ENCODE measurements at regions not wholly inside any gene's neighbourhood (a gene's known extent, or its start where the extent isn't known, plus 50 kb on each side); places are given as distances from the start of the nearest gene placed in this dataset.
"Not testable (repeated sequence)": the region's sequence is repeated elsewhere in the genome, so short reads cannot be mapped to it uniquely, and the experiment has no call there.

DNA sequence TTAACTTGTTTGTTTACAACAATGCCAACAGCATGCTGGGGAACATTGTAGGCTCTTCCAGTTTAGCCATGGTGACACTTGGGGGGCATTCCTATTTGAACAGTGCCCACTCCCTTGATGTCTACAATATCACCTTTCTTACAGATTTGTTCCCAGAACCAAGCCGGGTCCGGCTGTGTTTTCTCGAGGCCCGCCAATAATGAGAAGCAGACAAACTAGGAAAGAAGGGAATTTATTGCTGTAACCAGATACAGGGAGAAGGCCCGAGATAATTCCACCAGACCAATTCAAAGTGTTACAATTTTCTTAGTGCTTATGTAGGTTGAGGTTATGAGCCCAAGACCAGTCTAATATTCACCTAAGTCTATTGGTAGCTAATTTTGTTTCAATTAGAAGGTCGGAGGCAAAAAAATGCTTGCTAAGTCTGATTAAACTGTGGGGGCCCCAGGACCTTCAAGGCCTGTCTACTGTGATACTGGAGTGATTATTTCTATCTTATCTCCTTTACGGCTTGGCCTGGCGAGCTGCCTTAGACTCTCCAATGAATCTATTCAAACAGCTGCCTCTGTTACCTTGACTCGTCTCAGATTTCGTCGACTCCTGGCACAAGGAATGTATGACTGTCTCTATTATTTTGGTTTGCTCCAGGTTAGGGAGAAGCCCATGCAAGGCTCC is 59.1 kb upstream of the PSME4 start:
- no peaks in the 10 kb centered on the region for H3K79me2 ChIP-seq (ENCODE audit: insufficient read depth, low read length)
- H3K27ac ChIP-seq (ENCODE audit: low read depth, low read length, poor library complexity, severe bottlenecking): no peak overlapping the region
- no peaks in the 10 kb centered on the region for H3K36me3 ChIP-seq (ENCODE audit: insufficient read depth, low read length)
- no peaks in the 10 kb centered on the region; the same call in 1 of the 2 replicates for H3K9me3 ChIP-seq (ENCODE audit: low read length)
- H2AFZ ChIP-seq (ENCODE audit: low read length): no peak overlapping the region
- no peak overlapping the region for H3K9ac ChIP-seq (ENCODE audit: low read length)
- no peaks in the 10 kb centered on the region for H3K27me3 ChIP-seq (ENCODE audit: insufficient read depth, low read length)
- no peaks in the 10 kb centered on the region for H3K9me2 ChIP-seq (ENCODE audit: low read depth, low read length)
- H3K4me2 ChIP-seq (ENCODE audit: low read length): no peak overlapping the region
- no peaks in the 10 kb centered on the region for H3K4me1 ChIP-seq (ENCODE audit: insufficient read depth, low read length, severe bottlenecking)
- H4K20me1 ChIP-seq (ENCODE audit: insufficient read depth, low read length): no peaks in the 10 kb centered on the region
- no peaks in the 10 kb centered on the region for H3F3A ChIP-seq (ENCODE audit: insufficient read depth, low read length)
- no peak overlapping the region for H3K4me3 ChIP-seq (ENCODE audit: low read depth, low read length, poor library complexity, severe bottlenecking)
- no peak for TF ChIP-seq CTCF (IDR thresholded peaks at IDR 0.05; ENCODE audit: low read length)
- no peak for TF ChIP-seq EZH2 (IDR thresholded peaks at IDR 0.05; ENCODE audit: borderline replicate concordance, low read length)

DNA sequence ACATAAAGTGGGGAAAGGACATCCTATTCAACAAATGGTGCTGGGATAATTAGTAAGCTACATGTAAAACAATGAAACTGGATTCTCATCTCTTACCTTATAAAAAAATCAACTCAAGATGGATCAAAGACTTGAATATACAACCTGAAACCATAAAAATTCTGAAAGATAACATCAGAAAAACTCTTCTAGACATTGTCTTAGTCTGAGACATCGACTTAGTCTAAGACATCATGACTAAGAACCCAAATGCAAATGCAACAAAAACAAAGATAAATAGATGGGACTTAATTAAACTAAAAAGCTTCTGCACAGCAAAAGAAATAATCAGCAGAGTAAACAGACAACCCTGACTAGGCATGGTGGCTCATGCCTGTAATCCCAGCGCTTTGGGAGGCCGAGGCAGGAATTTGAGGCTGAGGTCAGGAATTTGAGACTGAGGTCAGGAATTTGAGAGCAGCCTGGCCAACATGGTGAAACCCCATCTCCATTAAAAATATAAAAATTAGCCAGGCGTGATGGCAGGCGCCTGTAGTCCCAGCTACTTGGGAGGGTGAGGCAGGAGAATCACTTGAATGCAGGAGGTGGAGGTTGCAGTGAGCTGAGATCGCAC is 54.8 kb upstream of the PSME4 start:
- not testable (repeated sequence) for H3K27ac ChIP-seq (ENCODE audit: low read depth, low read length, poor library complexity, severe bottlenecking); H2AFZ ChIP-seq (ENCODE audit: low read length); H3K79me2 ChIP-seq (ENCODE audit: insufficient read depth, low read length); H3K4me1 ChIP-seq (ENCODE audit: insufficient read depth, low read length, severe bottlenecking); H3K9me2 ChIP-seq (ENCODE audit: low read depth, low read length); H3F3A ChIP-seq (ENCODE audit: insufficient read depth, low read length); H3K36me3 ChIP-seq (ENCODE audit: insufficient read depth, low read length); H4K20me1 ChIP-seq (ENCODE audit: insufficient read depth, low read length); H3K4me2 ChIP-seq (ENCODE audit: low read length); H3K27me3 ChIP-seq (ENCODE audit: insufficient read depth, low read length); H3K4me3 ChIP-seq (ENCODE audit: low read depth, low read length, poor library complexity, severe bottlenecking); H3K9ac ChIP-seq (ENCODE audit: low read length); H3K9me3 ChIP-seq (ENCODE audit: low read length)

DNA sequence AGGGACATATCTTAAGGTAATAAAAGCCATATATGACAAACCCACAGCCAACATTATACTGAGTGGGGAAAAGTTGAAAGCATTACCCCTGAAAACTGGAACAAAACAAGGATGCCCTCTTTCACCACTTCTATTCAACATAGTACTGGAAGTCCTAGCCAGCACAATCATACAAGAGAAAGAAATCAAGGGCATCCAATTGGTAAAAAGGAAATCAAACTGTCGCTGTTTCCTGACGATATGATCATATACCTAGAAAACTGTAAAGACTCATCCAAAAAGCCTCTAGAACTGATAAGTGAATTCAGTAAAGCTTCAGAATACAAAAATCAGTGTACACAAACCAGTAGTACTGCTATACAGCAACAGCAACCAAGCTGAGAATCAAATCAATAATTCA is 53.8 kb upstream of the PSME4 start:
- H3K4me3 ChIP-seq (ENCODE audit: low read depth, low read length, poor library complexity, severe bottlenecking): no peak overlapping the region
- H3K36me3 ChIP-seq (ENCODE audit: insufficient read depth, low read length): no peaks in the 10 kb centered on the region; the same call in 1 of the 2 replicates
- H3K27me3 ChIP-seq (ENCODE audit: insufficient read depth, low read length): no peaks in the 10 kb centered on the region
- peaks cover 7% of the 10 kb centered on the region; the same call in 1 of the 2 replicates for H3K9me3 ChIP-seq (ENCODE audit: low read length)
- no peaks in the 10 kb centered on the region for H3K4me1 ChIP-seq (ENCODE audit: insufficient read depth, low read length, severe bottlenecking)
- H3K79me2 ChIP-seq (ENCODE audit: insufficient read depth, low read length): no peaks in the 10 kb centered on the region
- H3F3A ChIP-seq (ENCODE audit: insufficient read depth, low read length): no peaks in the 10 kb centered on the region
- no peak overlapping the region for H3K27ac ChIP-seq (ENCODE audit: low read depth, low read length, poor library complexity, severe bottlenecking)
- no peak for TF ChIP-seq CTCF (IDR thresholded peaks at IDR 0.05; ENCODE audit: low read length)
- TF ChIP-seq EZH2 (IDR thresholded peaks at IDR 0.05; ENCODE audit: borderline replicate concordance, low read length): no peak
- H3K9ac ChIP-seq (ENCODE audit: low read length): no peak overlapping the region
- H3K4me2 ChIP-seq (ENCODE audit: low read length): no peak overlapping the region
- H4K20me1 ChIP-seq (ENCODE audit: insufficient read depth, low read length): no peaks in the 10 kb centered on the region
- no peaks in the 10 kb centered on the region for H3K9me2 ChIP-seq (ENCODE audit: low read depth, low read length)
- H2AFZ ChIP-seq (ENCODE audit: low read length): no peak overlapping the region

GRCh38 chr2:54021702-54022101 is 50.9 kb upstream of the PSME4 start:
- H3K36me3 ChIP-seq (ENCODE audit: insufficient read depth, low read length): no peaks in the 10 kb centered on the region; the same call in 1 of the 2 replicates
- no peak for TF ChIP-seq EZH2 (IDR thresholded peaks at IDR 0.05; ENCODE audit: borderline replicate concordance, low read length)
- no peak for TF ChIP-seq CTCF (IDR thresholded peaks at IDR 0.05; ENCODE audit: low read length)
- no peak overlapping the region for H3K4me3 ChIP-seq (ENCODE audit: low read depth, low read length, poor library complexity, severe bottlenecking)
- H3F3A ChIP-seq (ENCODE audit: insufficient read depth, low read length): no peaks in the 10 kb centered on the region
- no peaks in the 10 kb centered on the region for H3K79me2 ChIP-seq (ENCODE audit: insufficient read depth, low read length)
- no peak overlapping the region for H3K4me2 ChIP-seq (ENCODE audit: low read length)
- no peaks in the 10 kb centered on the region for H3K9me2 ChIP-seq (ENCODE audit: low read depth, low read length)
- no peak overlapping the region for H3K27ac ChIP-seq (ENCODE audit: low read depth, low read length, poor library complexity, severe bottlenecking)
- peaks cover 7% of the 10 kb centered on the region; the same call in 1 of the 2 replicates for H3K9me3 ChIP-seq (ENCODE audit: low read length)
- H2AFZ ChIP-seq (ENCODE audit: low read length): no peak overlapping the region
- no peaks in the 10 kb centered on the region for H3K27me3 ChIP-seq (ENCODE audit: insufficient read depth, low read length)
- H3K4me1 ChIP-seq (ENCODE audit: insufficient read depth, low read length, severe bottlenecking): no peaks in the 10 kb centered on the region
- H4K20me1 ChIP-seq (ENCODE audit: insufficient read depth, low read length): no peaks in the 10 kb centered on the region
- H3K9ac ChIP-seq (ENCODE audit: low read length): no peak overlapping the region

Measured in OCI-LY1 (cell line).